Lung (tissue), 11 donors: ENCODE measurements at regions not wholly inside any gene's neighbourhood (a gene's known extent, or its start where the extent isn't known, plus 50 kb on each side); places are given as distances from the start of the nearest gene placed in this dataset.
"Not testable (repeated sequence)": the region's sequence is repeated elsewhere in the genome, so short reads cannot be mapped to it uniquely, and the experiment has no call there.

Experiments used
- ATAC-seq: fragments of 200-7000 bp; cut with Tn5 transposase; one replicate; pipeline ENCODE4 v1.9.1; 2020; ENCODE audit warnings: moderate number of reproducible peaks; ENCODE audit not compliant: insufficient read depth, low FRiP score
- DNase-seq, 3 donors: peaks; one replicate each; pipeline ENCODE4 v3.0.0-alpha.2; 2013 to 2017
- H3K27ac ChIP-seq, 2 donors: one replicate each; pipeline ENCODE4 v1.5.1; 2013; ENCODE audit warnings: mild to moderate bottlenecking in 2 of 2, moderate library complexity in 2 of 2, control low read depth in 1 of 2, inconsistent platforms in 1 of 2, low read depth in 1 of 2, low read length in 1 of 2
- H3K27me3 ChIP-seq, 3 donors: one replicate each; pipeline ENCODE4 v1.5.1; 2013; ENCODE audit warnings: low read length in 2 of 3; ENCODE audit not compliant: control insufficient read depth in 3 of 3, insufficient read depth in 3 of 3
- H3K36me3 ChIP-seq, 4 donors: one replicate each; pipeline ENCODE4 v1.5.1; 2013; ENCODE audit warnings: low read length in 4 of 4, mild to moderate bottlenecking in 1 of 4, moderate library complexity in 1 of 4; ENCODE audit not compliant: control insufficient read depth in 4 of 4, insufficient read depth in 4 of 4
- H3K4me1 ChIP-seq, 5 donors: one replicate each; pipeline ENCODE4 v1.5.1; 2013; ENCODE audit warnings: low read length in 5 of 5, mild to moderate bottlenecking in 2 of 5, moderate library complexity in 1 of 5; ENCODE audit not compliant: control insufficient read depth in 5 of 5, insufficient read depth in 5 of 5
- H3K4me3 ChIP-seq: one replicate; pipeline ENCODE4 v1.5.1; 2013; ENCODE audit warnings: mild to moderate bottlenecking, control low read depth, moderate library complexity
- H3K9ac ChIP-seq, 2 donors: one replicate each; pipeline ENCODE4 v1.5.1; 2013; ENCODE audit warnings: low read length in 2 of 2, control low read depth in 1 of 2; ENCODE audit not compliant: insufficient read depth in 1 of 2
- H3K9me3 ChIP-seq, 4 donors: one replicate each; pipeline ENCODE4 v1.5.1; 2013; ENCODE audit warnings: low read length in 3 of 4, mild to moderate bottlenecking in 1 of 4, moderate library complexity in 1 of 4; ENCODE audit not compliant: control insufficient read depth in 4 of 4, insufficient read depth in 3 of 4
- WGBS, 2 donors: extraction: QIAGEN DNeasy Blood & Tissue Kit; methylation state at CpG; one replicate each; pipeline ENCODE4 v1.1.7; 2013; 5-methylcytosine and 5-hydroxymethylcytosine counted together
- TF ChIP-seq, protein P1 (sequence below): IDR thresholded peaks from 2 replicates; pipeline ENCODE4 v1.5.1; 2012; ENCODE audit warnings: mild to moderate bottlenecking; ENCODE audit errors: control extremely low read depth, extremely low read depth
- donor health status: control.
- donor health status: control.
- donor health status: Bipolar disorder and iron deficiency.
- donor health status: healthy.
- donor health status: DM: yes; HTN: yes; CAD: no.

DNA sequence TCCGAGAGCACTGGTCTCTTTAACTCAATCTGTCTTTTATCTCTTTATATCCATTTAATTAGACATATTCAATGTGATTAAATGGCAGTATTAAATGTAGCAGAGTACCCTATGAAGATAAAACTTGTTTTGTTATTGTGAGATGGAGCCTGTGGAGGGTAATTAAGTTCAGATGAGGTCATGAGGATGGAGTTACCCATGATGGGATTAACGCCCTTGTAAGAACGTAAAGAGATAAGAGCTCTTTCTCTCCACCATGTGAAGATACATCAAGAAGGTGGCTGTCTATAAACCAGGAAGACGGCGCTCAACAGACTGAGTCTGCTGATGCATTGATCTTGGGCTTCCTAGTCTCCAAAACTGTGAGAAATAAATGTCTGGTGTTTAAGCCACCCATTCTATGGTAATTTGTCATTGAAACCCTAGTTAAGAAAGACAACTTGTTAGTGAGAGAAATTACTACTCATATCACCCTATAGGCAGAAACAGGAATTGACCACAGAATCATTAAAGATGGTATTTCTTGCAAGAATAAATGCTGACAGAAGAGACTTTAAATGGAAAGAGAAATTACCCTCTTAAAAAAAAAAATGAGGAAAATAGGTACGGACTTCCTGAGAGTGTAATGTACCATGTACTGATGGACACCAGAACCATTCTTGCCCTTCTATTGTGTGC is 738.7 kb upstream of the CHAC2 start:
- Histone ChIP-seq H3K9me3 (no peaks in the 10 kb centered on the region), H3K9ac (no peak overlapping the region), H3K4me3 (no peak overlapping the region), H3K27ac (no peak overlapping the region), H3K27me3 (no peaks in the 10 kb centered on the region), H3K4me1 (peaks cover 0 to 4% (median 0%) of the 10 kb centered on the region in 5 donors), H3K36me3 (no peaks in the 10 kb centered on the region)
- no peak for ATAC-seq
- TF ChIP-seq, protein P1, sequence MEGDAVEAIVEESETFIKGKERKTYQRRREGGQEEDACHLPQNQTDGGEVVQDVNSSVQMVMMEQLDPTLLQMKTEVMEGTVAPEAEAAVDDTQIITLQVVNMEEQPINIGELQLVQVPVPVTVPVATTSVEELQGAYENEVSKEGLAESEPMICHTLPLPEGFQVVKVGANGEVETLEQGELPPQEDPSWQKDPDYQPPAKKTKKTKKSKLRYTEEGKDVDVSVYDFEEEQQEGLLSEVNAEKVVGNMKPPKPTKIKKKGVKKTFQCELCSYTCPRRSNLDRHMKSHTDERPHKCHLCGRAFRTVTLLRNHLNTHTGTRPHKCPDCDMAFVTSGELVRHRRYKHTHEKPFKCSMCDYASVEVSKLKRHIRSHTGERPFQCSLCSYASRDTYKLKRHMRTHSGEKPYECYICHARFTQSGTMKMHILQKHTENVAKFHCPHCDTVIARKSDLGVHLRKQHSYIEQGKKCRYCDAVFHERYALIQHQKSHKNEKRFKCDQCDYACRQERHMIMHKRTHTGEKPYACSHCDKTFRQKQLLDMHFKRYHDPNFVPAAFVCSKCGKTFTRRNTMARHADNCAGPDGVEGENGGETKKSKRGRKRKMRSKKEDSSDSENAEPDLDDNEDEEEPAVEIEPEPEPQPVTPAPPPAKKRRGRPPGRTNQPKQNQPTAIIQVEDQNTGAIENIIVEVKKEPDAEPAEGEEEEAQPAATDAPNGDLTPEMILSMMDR = no peak
- no peak for DNase-seq
- WGBS, 2 donors = 86 to 87% methylated on average over 6 of the region's 6 CpGs

DNA sequence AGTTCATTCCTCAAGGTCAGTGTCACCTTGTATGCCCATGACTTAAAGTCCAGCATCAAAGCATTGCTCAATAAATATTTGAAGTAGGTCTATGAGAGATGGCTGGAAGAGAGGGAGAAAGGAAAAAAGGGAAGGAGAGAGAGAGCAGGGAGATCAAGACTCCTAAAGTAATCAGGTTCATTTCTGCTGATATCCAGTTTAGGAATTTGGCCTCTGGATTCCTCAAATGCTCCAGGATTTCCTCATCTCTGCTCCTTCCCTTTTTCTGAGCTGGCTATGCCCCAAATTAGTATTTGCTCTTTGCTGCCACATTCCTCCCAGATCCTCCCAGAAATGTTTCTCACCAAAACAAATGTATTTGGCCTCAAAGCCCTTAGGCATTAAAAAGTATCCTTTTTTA is 739.4 kb upstream of the CHAC2 start:
- H3K4me3 ChIP-seq = no peak overlapping the region
- H3K4me1 ChIP-seq = peaks cover 0 to 4% (median 0%) of the 10 kb centered on the region in 5 donors
- no peak overlapping the region for H3K27ac ChIP-seq
- H3K36me3 ChIP-seq = no peaks in the 10 kb centered on the region
- H3K9ac ChIP-seq = no peak overlapping the region
- ATAC-seq (no peak), DNase-seq (peak in 2 of 3 donors; percentile 7 to 14)
- TF ChIP-seq, protein P1 = no peak
- no peaks in the 10 kb centered on the region for H3K27me3 ChIP-seq
- H3K9me3 ChIP-seq = no peaks in the 10 kb centered on the region

DNA sequence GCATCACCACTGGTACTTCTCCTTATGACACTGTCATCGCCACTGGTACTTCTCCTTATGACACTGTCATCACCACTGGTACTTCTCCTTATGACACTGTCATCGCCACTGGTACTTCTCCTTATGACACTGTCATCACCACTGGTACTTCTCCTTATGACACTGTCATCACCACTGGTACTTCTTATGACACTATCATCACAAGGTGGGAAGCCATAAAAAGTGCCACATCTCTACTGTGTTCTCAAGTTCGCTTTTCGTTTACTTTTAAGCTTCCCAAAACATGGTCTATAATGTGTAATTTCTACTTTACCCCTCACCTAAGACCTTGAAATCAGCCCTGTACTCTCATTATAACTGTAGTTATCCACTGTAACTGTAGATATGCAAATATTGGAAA is 745.4 kb upstream of the CHAC2 start:
- not testable (repeated sequence) for DNase-seq, H3K4me1 ChIP-seq, ATAC-seq, H3K36me3 ChIP-seq, H3K9me3 ChIP-seq, H3K9ac ChIP-seq, H3K27ac ChIP-seq, H3K4me3 ChIP-seq, H3K27me3 ChIP-seq
- 80 to 81% methylated on average over 4 of the region's 4 CpGs for WGBS, 2 donors

DNA sequence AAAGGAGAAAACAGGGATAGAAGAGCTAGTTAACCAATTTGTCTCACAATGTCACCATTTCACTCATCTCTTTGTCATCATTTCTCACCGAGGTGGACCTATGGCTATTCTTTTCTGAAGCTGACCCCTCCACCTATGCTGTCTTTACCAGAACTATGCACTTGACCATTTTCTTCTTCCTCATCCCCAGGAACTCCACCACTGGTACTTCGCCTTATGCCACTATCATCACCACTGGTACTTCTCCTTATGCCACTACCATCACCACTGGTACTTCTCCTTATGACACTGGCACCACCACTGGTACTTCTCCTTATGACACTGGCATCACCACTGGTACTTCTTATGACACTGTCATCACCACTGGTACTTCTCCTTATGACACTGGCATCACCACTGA is 745.8 kb upstream of the CHAC2 start:
- 88 to 93% methylated on average over 2 of the region's 2 CpGs for WGBS, 2 donors
- DNase-seq = no peak
- Histone ChIP-seq H3K27me3 (no peaks in the 10 kb centered on the region), H3K27ac (no peak overlapping the region), H3K4me1 (peaks cover 0 to 4% (median 0%) of the 10 kb centered on the region in 5 donors), H3K4me3 (no peak overlapping the region), H3K36me3 (no peaks in the 10 kb centered on the region), H3K9me3 (no peaks in the 10 kb centered on the region), H3K9ac (no peak overlapping the region)
- no peak for ATAC-seq
- TF ChIP-seq, protein P1 = no peak
